ENCODE measurements at regions not wholly inside any gene's neighbourhood (a gene's known extent, or its start where the extent isn't known, plus 50 kb on each side); places are given as distances from the start of the nearest gene placed in this dataset.

DNA sequence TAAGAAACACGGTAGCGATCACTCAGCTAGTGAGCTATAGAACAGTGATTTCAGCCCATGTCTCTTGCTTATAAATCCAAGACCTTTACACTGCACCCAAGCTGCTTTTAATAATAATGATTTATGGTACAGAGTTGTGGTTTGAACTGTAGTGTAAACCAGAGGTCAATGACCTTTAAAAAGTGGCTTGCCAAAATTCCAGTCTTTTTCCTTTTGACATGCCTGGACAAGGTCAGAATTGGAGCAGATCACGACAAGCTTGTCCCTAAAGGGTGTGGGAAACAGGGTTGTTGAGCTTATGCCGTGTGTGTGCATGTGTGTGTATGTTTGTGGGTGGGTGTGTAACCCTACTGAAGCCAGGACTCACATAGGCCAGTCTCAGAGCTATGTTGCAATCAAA, 225.3 kb upstream of the CLINT1 start:
- ATAC-seq (no peak), DNase-seq (no peak)
- Histone ChIP-seq H3K27me3 (no peaks in the 10 kb centered on the region), H3K36me3 (no peaks in the 10 kb centered on the region), H3K9me3 (peaks cover 0 to 6% (median 0%) of the 10 kb centered on the region in 11 donors), H3K4me1 (peaks cover 0 to 9% (median 0%) of the 10 kb centered on the region in 9 donors), H3K4me3 (no peak overlapping the region), H3K27ac (no peak overlapping the region)
- intact Hi-C loops (cut with DNase I) = loop anchor here in 1 of 10 donors (5.0 kb wide), 1 partner anchor 1023 kb away; no protein-coding TSS in a partner anchor
- WGBS, 2 donors = 62 to 64% methylated on average over 4 of the region's 4 CpGs
- TF ChIP-seq, protein P1, sequence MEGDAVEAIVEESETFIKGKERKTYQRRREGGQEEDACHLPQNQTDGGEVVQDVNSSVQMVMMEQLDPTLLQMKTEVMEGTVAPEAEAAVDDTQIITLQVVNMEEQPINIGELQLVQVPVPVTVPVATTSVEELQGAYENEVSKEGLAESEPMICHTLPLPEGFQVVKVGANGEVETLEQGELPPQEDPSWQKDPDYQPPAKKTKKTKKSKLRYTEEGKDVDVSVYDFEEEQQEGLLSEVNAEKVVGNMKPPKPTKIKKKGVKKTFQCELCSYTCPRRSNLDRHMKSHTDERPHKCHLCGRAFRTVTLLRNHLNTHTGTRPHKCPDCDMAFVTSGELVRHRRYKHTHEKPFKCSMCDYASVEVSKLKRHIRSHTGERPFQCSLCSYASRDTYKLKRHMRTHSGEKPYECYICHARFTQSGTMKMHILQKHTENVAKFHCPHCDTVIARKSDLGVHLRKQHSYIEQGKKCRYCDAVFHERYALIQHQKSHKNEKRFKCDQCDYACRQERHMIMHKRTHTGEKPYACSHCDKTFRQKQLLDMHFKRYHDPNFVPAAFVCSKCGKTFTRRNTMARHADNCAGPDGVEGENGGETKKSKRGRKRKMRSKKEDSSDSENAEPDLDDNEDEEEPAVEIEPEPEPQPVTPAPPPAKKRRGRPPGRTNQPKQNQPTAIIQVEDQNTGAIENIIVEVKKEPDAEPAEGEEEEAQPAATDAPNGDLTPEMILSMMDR (IDR thresholded peaks at IDR 0.05) = no peak

DNA sequence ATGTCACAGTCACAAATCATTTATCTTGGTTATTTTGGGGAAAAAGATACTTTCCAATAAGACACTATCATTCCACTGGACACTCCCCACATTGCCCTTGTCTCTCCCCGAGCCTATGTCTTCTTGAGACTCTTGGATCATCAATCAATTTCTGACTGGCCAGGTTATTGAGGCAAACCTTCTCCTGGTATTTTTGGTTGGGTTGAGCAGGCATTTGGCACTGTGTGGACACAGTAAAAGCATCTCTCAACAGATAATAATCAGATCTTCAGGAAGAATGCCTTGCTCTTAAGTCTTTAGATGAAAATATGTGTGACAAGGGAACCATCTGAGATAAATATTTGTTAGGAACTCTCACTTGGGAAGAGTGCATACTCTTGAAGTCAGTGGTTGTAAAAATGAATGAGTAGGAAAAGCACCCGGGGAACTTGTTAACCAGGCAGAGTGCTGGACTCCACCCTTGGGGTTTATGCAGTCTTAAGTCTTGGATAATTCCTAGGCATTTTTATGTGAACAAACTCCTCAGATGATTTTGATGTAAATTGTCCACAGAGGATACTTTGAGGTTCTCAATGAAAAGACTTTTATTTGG, 223.8 kb upstream of the CLINT1 start:
- intact Hi-C loops (cut with DNase I) = loop anchor here in 1 of 10 donors (5.0 kb wide), 1 partner anchor 1025 kb away; no protein-coding TSS in a partner anchor
- ATAC-seq = no peak
- H3K9me3 ChIP-seq = peaks cover 0 to 6% (median 0%) of the 10 kb centered on the region in 11 donors

DNA sequence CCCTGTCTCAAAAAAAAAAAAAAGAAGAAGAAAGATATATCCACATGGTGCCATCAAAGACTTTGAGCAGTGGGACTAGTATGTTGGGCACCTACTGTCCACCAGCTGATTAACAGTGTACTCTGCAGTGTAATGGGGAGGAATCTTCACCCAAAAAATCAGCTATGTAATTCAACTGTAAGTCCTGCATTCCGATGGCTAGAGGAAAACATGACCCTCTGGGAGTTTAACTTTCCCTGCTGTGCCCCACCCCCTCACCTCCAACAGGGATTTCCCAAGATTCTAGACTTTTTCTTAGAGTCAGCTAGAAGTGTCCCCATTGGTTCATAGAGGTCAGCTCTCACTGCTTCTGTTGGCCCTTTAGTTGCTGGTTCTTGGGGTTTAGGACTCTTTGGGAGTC, 221.2 kb upstream of the CLINT1 start:
- intact Hi-C loops (cut with DNase I) = loop anchor here in 1 of 10 donors (5.0 kb wide), 1 partner anchor 1027 kb away; no protein-coding TSS in a partner anchor
- DNase-seq = no peak
- TF ChIP-seq, protein P1 (IDR thresholded peaks at IDR 0.05) = no peak
- Histone ChIP-seq H3K27ac (no peak overlapping the region), H3K4me3 (no peak overlapping the region), H3K27me3 (no peaks in the 10 kb centered on the region), H3K9me3 (peaks cover 0 to 6% (median 0%) of the 10 kb centered on the region in 11 donors), H3K36me3 (no peaks in the 10 kb centered on the region), H3K4me1 (peaks cover 0 to 8% (median 0%) of the 10 kb centered on the region in 9 donors)
- no peak for ATAC-seq
- 58 to 80% methylated on average over 1 of the region's 1 CpG for WGBS, 2 donors

More for the DNA sequence above, 223.8 kb upstream of the CLINT1 start:
- Histone ChIP-seq H3K27me3 (no peaks in the 10 kb centered on the region), H3K36me3 (no peaks in the 10 kb centered on the region), H3K4me3 (no peak overlapping the region), H3K27ac (no peak overlapping the region), H3K4me1 (peaks cover 0 to 9% (median 0%) of the 10 kb centered on the region in 9 donors)
- TF ChIP-seq, protein P1 (IDR thresholded peaks at IDR 0.05) = no peak
- no peak for DNase-seq
- WGBS, 2 donors = 90 to 91% methylated on average over 2 of the region's 2 CpGs

DNA sequence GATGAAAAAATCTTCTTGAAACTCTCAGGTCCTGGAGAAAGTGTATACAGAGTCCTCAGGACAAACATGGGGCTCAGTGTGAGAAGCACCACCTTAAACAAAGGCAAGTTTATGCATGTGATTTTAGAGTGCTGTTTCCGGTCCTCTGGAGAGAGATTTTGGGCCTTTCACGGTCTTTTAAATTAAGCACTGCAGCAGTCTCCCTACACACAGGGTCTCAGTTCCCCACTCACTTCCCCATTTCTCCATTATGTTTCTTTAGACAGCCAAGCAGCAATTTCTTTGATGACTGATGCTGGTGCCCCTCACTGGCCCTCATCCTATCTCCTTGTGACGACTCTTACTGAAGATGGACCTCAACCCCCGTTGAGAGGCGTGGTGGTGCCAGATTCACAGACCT, 220.2 kb upstream of the CLINT1 start:
- no peaks in the 10 kb centered on the region for H3K36me3 ChIP-seq
- peaks cover 0 to 6% (median 0%) of the 10 kb centered on the region in 11 donors for H3K9me3 ChIP-seq
- TF ChIP-seq, protein P1 (IDR thresholded peaks at IDR 0.05) = no peak
- H3K4me1 ChIP-seq = peaks cover 0 to 8% (median 0%) of the 10 kb centered on the region in 9 donors
- H3K27me3 ChIP-seq = no peaks in the 10 kb centered on the region
- intact Hi-C loops (cut with DNase I) = loop anchor here in 9 of 10 donors (5.0 to 10.0 kb wide), 9 partner anchors 83 to 1056 kb away; no protein-coding TSS in a partner anchor
- 89 to 94% methylated on average over 5 of the region's 5 CpGs for WGBS, 2 donors
- ATAC-seq (no peak), DNase-seq (no peak)
- H3K27ac ChIP-seq = no peak overlapping the region
- H3K4me3 ChIP-seq = no peak overlapping the region
